Limb (tissue), 2 donors: ENCODE measurements at regions not wholly inside any gene's neighbourhood (a gene's known extent, or its start where the extent isn't known, plus 50 kb on each side); places are given as distances from the start of the nearest gene placed in this dataset.
A peak's percentile ranks its signal among the peaks of the same experiment; 100 is the strongest.
"Not testable (repeated sequence)": the region's sequence is repeated elsewhere in the genome, so short reads cannot be mapped to it uniquely, and the experiment has no call there.

Experiments used
- DNase-seq, 2 donors: peaks; one replicate each; pipeline ENCODE4 v3.0.0-alpha.2; 2016; ENCODE audit errors: extremely low spot score in 2 of 2

GRCh38 chr6:120511712-120512111 lies 822.6 kb downstream of the TBC1D32 start:
- no peak for DNase-seq

DNA sequence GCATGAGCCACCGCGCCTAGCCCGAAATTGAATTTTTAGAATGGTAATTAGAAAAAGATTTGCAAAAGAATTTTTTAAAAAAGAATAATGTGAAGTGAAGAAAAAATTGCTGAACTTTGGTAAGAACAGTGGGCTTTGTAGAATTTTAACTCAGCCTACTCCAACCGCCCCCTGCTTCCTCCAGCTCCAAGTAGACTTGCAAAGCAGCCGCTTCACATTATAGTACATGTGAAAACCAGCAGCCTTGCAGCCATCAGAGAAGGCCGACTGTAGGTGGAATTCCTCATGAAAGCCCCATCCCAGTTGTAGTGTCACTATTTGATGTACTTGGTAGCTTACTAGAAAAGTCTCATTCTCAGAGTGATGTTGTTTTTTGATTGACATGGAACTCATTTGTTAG lies 835.6 kb downstream of the TBC1D32 start:
- no peak for DNase-seq

GRCh38 chr6:120496661-120497060 lies 837.6 kb downstream of the TBC1D32 start:
- DNase-seq: no peak

GRCh38 chr6:120493505-120493904 lies 840.8 kb downstream of the TBC1D32 start:
- no peak for DNase-seq

- DNase-seq: no peak
Observed at GRCh38 chr6:120489941-120490340, 844.3 kb downstream of the TBC1D32 start.

GRCh38 chr6:120484146-120484545 lies 850.1 kb downstream of the TBC1D32 start:
- no peak for DNase-seq

DNA sequence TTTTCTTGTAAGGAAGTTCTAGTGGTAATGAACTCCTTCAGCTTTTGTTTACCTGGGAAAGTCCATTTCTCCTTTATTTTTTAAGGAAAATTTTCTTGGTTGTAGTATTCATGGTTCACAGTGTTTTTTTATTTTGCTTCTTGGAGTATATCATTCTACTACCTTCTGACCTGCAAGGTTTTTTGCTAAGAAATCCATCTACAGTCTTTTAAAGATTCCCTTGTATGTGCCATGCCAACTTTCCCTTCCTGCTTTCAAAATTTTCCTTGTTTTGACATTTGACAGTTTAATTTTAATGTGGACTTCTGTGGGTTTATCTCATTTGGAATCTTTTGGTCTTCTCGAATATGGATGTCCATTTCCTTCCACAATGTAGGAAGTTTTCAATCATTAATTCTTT lies 855.6 kb downstream of the TBC1D32 start:
- no peak for DNase-seq

GRCh38 chr6:120473804-120474203 lies 860.5 kb downstream of the TBC1D32 start:
- no peak for DNase-seq

DNA sequence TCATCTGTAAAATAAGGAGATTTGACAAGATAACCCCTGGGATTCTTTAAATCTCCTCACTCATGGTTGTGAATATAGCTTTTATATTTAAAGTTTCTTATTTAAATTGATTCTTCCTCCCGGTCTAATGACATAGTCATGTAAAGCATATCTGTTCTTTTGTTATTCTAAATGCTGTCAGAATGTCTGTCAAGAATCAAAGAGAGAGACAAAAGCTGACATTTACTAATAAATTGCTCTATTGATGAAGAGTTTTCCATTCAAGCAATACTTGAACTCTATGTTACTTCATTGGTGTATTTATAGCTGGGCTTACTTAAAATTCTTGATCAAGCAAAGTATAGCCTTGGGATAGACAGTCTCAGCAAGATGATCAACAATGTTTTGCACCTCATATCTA lies 865.8 kb downstream of the TBC1D32 start:
- no peak for DNase-seq

DNA sequence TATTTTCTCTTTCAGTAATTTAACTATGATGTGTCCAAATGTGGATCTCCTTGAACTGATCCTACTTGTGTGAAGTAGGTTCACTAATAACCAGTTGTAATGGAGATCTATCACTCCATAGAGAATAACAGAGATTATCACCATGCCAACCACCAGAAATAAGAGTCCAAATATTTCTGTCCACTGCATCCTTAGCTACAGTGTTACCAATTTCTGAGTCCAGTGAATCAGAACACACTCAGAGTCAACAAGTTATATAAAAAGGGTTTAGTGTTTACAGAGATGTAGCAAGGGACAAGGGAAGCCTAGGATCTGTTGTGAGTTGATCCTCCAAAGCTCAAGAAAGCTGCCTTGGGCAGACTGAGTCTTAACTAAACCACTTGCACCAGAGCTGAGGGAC lies 882.8 kb downstream of the TBC1D32 start:
- DNase-seq: no peak

GRCh38 chr6:120447605-120448004 lies 886.7 kb downstream of the TBC1D32 start:
- peak in 1 of 2 donors; percentile 55 for DNase-seq

GRCh38 chr6:120432840-120433239 lies 901.4 kb downstream of the TBC1D32 start:
- DNase-seq: not testable (repeated sequence)

GRCh38 chr6:120431841-120432240 lies 902.4 kb downstream of the TBC1D32 start:
- no peak for DNase-seq

DNA sequence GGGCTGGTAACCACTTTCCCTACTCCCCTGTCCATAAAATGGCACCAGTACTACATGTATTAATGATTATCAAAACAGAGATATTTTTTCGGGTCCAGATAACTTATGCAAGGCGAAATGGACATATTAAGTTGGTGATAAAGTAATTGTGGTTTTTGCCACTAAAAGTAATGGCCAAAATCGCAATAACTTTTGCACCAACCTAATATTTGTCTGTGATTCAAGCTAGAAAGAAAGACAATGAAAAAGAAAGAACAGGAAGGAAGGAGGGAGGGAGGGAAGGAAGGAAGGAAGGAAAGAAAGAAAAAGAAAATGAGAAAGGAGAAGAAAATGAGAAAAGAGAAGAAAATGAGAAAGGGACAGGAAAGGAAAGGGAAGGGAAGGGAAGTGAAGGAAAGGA lies 922.9 kb downstream of the TBC1D32 start:
- no peak for DNase-seq

- DNase-seq: no peak
Observed at GRCh38 chr6:120410586-120410985, 923.7 kb downstream of the TBC1D32 start.

DNA sequence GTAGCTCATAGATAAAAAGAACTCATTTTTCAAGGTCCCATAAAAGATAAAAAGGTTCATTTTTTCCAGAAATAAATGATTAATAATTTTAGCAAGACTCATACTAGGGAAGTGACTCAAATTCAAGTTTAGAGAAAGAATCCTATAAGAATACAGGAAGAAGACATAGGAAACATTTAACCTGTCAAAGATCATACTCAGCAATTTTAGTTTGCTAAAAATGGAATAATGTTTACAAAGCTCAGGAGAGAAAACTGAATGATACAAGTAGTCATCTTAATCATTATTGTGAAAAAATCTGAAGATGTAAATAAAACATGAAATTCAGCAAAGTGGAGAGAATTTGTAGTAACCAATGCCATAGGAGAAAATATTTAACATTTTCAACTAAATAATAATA lies 926.6 kb downstream of the TBC1D32 start:
- DNase-seq: no peak

GRCh38 chr6:120405947-120406346 lies 928.3 kb downstream of the TBC1D32 start:
- DNase-seq: no peak

DNA sequence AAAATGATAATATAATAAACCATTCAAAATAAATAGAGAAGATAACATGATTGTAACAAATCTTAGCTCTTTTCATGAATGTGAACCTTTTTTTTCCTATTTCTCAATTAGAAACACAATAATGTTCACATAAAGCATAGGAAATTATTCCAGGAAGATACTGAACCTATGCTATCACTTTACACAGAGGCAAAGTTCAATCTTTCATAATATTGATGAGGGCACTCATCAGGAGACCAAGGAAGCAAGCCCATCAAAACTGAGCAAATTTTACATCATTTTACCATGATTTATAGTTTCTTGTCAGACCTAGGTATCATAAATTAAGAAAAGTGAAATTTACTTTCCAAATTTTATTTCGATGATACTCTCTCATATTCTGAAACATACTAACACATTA lies 938.5 kb downstream of the TBC1D32 start:
- DNase-seq: no peak

DNA sequence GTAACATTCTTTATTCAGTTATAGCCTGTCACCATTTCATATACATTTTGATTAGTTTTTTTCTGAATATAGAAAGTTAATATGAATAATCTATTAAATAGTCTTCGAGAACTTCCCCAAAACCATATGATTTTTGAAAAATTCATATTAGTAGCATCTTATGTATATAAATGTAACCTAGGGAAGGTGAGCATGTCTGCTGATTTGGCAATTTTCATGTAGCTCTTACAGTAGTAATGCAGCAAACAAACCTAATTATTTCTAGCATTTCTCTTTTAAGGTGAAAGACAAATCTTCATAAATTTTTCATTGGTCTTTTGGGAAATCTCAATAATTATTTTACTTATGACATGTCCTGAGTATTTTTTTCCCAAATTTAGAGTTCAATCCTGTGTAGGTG lies 939.0 kb downstream of the TBC1D32 start:
- DNase-seq: no peak

GRCh38 chr6:120392941-120393340 lies 941.3 kb downstream of the TBC1D32 start:
- no peak for DNase-seq

DNA sequence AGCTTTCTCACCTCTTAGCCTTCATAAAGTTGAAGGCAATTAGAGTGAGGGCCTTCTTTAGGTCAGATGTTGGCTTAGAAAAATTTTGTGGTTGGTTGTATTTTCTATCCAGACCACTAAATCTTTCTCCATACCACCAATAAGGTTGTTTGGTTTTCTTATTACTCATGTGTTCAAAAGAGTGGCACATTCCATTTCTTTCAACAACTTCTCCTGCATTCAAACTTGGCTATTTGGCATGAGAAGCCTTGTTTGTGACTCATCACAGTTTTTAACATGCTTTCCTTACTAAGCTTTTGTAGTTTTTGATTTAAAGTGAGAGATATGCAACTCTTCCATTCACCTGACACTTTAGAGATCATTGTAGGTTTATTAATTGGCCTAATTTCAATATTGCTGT lies 949.6 kb downstream of the TBC1D32 start:
- no peak for DNase-seq

DNA sequence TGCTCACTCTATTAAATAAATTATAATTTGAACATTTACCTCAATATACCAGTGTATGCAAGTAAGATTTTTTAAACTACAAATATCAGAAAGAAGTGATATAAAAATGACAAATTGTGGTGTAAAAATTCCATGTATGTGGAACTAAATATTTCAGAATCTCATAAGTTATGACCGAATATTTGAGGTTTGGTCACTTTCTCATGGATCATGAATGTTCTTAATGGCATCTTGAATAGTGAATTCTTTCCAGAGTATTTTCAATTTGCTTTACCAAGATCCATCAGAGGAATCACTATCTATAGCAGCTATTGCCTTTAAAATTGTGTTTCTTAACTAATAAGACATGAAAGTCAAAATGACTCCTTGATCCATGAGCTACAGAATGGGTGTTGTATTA lies 950.6 kb downstream of the TBC1D32 start:
- DNase-seq: no peak

- no peak for DNase-seq
Observed at GRCh38 chr6:120378582-120379220, 955.6 kb downstream of the TBC1D32 start.

DNA sequence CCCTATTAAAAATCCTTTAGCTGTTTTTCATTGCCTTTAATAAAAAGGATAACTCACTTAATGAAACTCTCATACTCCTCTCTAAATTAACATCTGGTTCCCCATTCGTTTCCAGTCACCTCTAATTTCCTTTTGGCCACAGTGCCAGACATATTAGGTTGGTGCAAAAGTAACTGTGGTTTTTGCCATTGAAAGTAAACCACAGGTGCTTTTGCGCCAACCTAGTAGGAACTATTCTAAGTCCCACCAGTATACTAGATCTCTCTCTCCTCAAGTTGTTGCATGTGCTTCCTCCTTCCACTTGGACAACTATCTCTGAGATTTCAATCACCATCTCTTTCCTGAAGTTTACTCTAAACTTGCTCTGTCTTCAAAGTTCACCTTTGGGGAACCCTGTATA lies 961.1 kb downstream of the TBC1D32 start:
- no peak for DNase-seq
